ENCODE measurements at regions not wholly inside any gene's neighbourhood (a gene's known extent, or its start where the extent isn't known, plus 50 kb on each side); places are given as distances from the start of the nearest gene placed in this dataset.

- peak; percentile 25; the same call in 1 of the 2 replicates for TF ChIP-seq FOXO1 (CRISPR knock-in tag; IDR thresholded peaks at IDR 0.05)
- no peak for TF ChIP-seq PAWR (CRISPR knock-in tag; IDR thresholded peaks at IDR 0.05; ENCODE audit: borderline replicate concordance)
- TF ChIP-seq ZNF12 (CRISPR knock-in tag; IDR thresholded peaks at IDR 0.05): no peak
- no peak for TF ChIP-seq ZNF839 (CRISPR knock-in tag; IDR thresholded peaks at IDR 0.05; ENCODE audit: borderline replicate concordance)
- no peak for TF ChIP-seq SMYD3 (CRISPR knock-in tag; IDR thresholded peaks at IDR 0.05)
- TF ChIP-seq TMF1 (CRISPR knock-in tag; IDR thresholded peaks at IDR 0.05; ENCODE audit: low read depth): no peak
- TF ChIP-seq ZMYM2 (CRISPR knock-in tag; IDR thresholded peaks at IDR 0.05): peak; percentile 78; the same call in 1 of the 2 replicates
- no peak for TF ChIP-seq ZKSCAN5 (CRISPR knock-in tag; IDR thresholded peaks at IDR 0.05)
- no peak for TF ChIP-seq ZNF383 (CRISPR knock-in tag; IDR thresholded peaks at IDR 0.05; ENCODE audit: borderline replicate concordance)
- no peak for TF ChIP-seq SIN3A (IDR thresholded peaks at IDR 0.05; ENCODE audit: borderline replicate concordance, low read depth, low read length)
- TF ChIP-seq MAF1 (CRISPR knock-in tag; IDR thresholded peaks at IDR 0.05; ENCODE audit: borderline replicate concordance): no peak
- TF ChIP-seq ZKSCAN1 (IDR thresholded peaks at IDR 0.05; ENCODE audit: low read length): no peak
- peak; percentile 69; the same call in 1 of the 2 replicates for TF ChIP-seq HHEX (CRISPR knock-in tag; IDR thresholded peaks at IDR 0.05)
- no peak for TF ChIP-seq ZC3H4 (CRISPR knock-in tag; IDR thresholded peaks at IDR 0.05; ENCODE audit: borderline replicate concordance)
- TF ChIP-seq ZNF382 (CRISPR knock-in tag; IDR thresholded peaks at IDR 0.05; ENCODE audit: borderline replicate concordance): no peak
- no peak for TF ChIP-seq ONECUT2 (CRISPR knock-in tag; IDR thresholded peaks at IDR 0.05)
- TF ChIP-seq ATAD3A (CRISPR knock-in tag; IDR thresholded peaks at IDR 0.05): no peak
- no peak for TF ChIP-seq ZBTB42 (CRISPR knock-in tag; IDR thresholded peaks at IDR 0.05)
- TF ChIP-seq POGZ (CRISPR knock-in tag; IDR thresholded peaks at IDR 0.05): peak; percentile 94
- TF ChIP-seq ZNF503 (CRISPR knock-in tag; IDR thresholded peaks at IDR 0.05): no peak
- no peak for TF ChIP-seq ZNF883 (CRISPR knock-in tag; IDR thresholded peaks at IDR 0.05; ENCODE audit: not compliant biosample characterization)
- TF ChIP-seq ZNF639 (CRISPR knock-in tag; conservative IDR thresholded peaks at IDR 0.05): no peak
- no peak for TF ChIP-seq ZNF432 (CRISPR knock-in tag; IDR thresholded peaks at IDR 0.05; ENCODE audit: borderline replicate concordance)
- no peak for TF ChIP-seq ZNF333 (CRISPR knock-in tag; IDR thresholded peaks at IDR 0.05; ENCODE audit: borderline replicate concordance)
- 0 out of 2 replicates have a peak, but pooled peaks have one; percentile 30 for TF ChIP-seq NR2C2 (CRISPR knock-in tag; IDR thresholded peaks at IDR 0.05; ENCODE audit: borderline replicate concordance)
- peak; percentile 80 for TF ChIP-seq GATAD2A (CRISPR knock-in tag; IDR thresholded peaks at IDR 0.05)
- TF ChIP-seq ZNF563 (CRISPR knock-in tag; IDR thresholded peaks at IDR 0.05): no peak
- TF ChIP-seq ZMYM3 (CRISPR knock-in tag; IDR thresholded peaks at IDR 0.05): no peak
- no peak for TF ChIP-seq ARHGAP35 (CRISPR knock-in tag; IDR thresholded peaks at IDR 0.05; ENCODE audit: borderline replicate concordance)
- TF ChIP-seq, protein P1, sequence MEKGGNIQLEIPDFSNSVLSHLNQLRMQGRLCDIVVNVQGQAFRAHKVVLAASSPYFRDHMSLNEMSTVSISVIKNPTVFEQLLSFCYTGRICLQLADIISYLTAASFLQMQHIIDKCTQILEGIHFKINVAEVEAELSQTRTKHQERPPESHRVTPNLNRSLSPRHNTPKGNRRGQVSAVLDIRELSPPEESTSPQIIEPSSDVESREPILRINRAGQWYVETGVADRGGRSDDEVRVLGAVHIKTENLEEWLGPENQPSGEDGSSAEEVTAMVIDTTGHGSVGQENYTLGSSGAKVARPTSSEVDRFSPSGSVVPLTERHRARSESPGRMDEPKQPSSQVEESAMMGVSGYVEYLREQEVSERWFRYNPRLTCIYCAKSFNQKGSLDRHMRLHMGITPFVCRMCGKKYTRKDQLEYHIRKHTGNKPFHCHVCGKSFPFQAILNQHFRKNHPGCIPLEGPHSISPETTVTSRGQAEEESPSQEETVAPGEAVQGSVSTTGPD (CRISPR knock-in tag; IDR thresholded peaks at IDR 0.05): no peak
- no peak for TF ChIP-seq RBM22 (optimal IDR thresholded peaks at IDR 0.05; ENCODE audit: low read length)
These were observed 138.3 kb upstream of the FUT9 start (continued) for GRCh38 chr6:95877480-95877879.

Data from HepG2 (cell line).